ENCODE measurements at regions not wholly inside any gene's neighbourhood (a gene's known extent, or its start where the extent isn't known, plus 50 kb on each side); places are given as distances from the start of the nearest gene placed in this dataset.

DNA sequence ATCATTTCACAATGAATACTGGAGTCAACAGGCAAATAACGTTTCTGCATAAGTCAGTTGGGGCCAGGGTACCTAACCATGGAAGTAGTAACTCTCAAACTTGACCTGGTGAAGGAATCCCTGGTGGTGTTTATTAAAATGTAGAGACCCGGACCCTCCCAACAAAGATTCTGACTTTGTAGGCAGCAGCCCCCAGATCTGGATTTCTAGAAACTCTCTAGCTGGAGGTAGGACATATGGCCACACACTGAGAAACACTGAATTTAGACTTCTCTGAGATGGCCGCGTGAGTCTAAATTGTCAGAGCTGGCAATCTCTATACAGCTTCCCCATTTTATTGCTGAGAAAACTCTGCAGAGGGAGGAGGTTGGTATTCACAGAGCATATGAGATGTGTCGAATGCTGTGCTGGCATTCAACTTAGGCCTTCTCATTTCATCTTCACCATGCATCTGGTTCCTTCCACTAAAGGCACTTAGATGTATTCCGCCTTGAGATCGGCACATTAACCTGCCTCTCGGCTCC, 278.1 kb downstream of the CYRIA start:
- TF ChIP-seq SIN3A (IDR thresholded peaks at IDR 0.05; ENCODE audit: borderline replicate concordance, insufficient read depth, low read length) (no peak), POLR2AphosphoS5 (IDR thresholded peaks at IDR 0.05; ENCODE audit: low read depth, low read length) (no peak), FOXP2 (optimal IDR thresholded peaks at IDR 0.05; ENCODE audit: borderline replicate concordance, extremely low read depth, extremely low read length, insufficient read depth) (no peak), TAF1 (IDR thresholded peaks at IDR 0.05; ENCODE audit: borderline replicate concordance, insufficient read depth, low read length) (no peak)
- TF ChIP-seq, protein P1, sequence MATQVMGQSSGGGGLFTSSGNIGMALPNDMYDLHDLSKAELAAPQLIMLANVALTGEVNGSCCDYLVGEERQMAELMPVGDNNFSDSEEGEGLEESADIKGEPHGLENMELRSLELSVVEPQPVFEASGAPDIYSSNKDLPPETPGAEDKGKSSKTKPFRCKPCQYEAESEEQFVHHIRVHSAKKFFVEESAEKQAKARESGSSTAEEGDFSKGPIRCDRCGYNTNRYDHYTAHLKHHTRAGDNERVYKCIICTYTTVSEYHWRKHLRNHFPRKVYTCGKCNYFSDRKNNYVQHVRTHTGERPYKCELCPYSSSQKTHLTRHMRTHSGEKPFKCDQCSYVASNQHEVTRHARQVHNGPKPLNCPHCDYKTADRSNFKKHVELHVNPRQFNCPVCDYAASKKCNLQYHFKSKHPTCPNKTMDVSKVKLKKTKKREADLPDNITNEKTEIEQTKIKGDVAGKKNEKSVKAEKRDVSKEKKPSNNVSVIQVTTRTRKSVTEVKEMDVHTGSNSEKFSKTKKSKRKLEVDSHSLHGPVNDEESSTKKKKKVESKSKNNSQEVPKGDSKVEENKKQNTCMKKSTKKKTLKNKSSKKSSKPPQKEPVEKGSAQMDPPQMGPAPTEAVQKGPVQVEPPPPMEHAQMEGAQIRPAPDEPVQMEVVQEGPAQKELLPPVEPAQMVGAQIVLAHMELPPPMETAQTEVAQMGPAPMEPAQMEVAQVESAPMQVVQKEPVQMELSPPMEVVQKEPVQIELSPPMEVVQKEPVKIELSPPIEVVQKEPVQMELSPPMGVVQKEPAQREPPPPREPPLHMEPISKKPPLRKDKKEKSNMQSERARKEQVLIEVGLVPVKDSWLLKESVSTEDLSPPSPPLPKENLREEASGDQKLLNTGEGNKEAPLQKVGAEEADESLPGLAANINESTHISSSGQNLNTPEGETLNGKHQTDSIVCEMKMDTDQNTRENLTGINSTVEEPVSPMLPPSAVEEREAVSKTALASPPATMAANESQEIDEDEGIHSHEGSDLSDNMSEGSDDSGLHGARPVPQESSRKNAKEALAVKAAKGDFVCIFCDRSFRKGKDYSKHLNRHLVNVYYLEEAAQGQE (IDR thresholded peaks at IDR 0.05; ENCODE audit: insufficient read depth in 1 of 2, low read depth in 2 of 2, low read length in 2 of 2) = no peak
